GM19023 (cell line): ENCODE measurements at regions not wholly inside any gene's neighbourhood (a gene's known extent, or its start where the extent isn't known, plus 50 kb on each side); places are given as distances from the start of the nearest gene placed in this dataset.
"Not testable (repeated sequence)": the region's sequence is repeated elsewhere in the genome, so short reads cannot be mapped to it uniquely, and the experiment has no call there.

Source experiments
- ATAC-seq: cut with Tn5 transposase; IDR thresholded peaks from one replicate; pipeline ENCODE4 v1.9.1; 2021; ENCODE audit warnings: mild to moderate bottlenecking, moderate library complexity; ENCODE audit not compliant: unreplicated experiment

DNA sequence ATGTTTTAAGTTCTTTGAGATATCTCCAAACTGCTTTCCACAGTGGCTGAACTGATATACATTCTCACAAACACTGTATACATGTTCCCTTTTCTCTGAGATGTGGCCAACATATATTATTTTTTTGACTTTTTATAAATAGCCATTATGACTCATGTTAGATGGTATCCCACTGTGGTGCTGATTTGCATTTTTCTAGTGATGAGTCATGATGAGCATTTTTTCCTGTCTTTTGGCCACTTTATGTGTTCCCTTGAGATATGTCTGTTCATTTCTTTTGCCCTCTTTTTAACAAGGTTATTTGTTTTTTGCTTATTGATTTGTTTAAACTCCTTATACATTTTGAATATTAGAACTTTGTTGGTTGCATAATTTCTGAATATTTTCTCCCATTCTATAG lies 1055.1 kb downstream of the NXPH1 start:
- no peak for ATAC-seq

DNA sequence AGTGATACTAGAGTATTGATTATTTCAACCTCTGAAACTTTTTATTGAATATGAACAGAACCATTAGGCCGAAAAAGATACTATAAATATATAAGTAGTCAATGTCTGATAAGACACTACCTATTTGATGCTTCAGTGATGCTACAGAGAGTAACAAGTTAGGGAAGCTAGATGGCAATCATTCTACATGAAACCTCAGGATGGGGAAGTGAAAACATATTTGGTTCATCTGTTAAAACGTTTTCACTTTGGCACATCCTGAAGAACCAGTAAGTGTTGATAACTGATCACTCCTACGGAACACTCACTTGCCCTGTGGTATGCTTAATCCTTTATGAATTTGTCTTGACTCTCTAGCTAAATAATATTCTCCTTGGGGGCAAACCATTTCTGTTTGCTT lies 1064.9 kb downstream of the NXPH1 start:
- ATAC-seq, result no peak

DNA sequence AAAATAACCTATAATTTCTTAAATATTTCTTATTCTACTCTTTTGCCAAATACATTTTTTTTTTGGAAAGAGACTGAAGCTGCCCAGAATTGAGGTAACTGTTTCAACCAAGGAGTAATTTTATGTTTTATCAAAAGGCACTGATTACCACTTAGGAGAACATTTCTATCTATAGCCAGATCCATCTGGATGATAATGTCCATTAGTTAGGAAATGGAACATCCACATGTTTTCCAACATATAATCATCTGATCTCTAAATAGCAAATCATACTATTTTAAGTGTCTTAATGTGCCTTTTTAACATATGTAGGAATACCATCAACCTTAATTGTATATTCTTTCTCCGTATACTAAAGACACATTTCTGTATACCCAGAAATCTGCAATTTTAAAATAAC lies 1068.9 kb downstream of the NXPH1 start:
- ATAC-seq, result no peak

DNA sequence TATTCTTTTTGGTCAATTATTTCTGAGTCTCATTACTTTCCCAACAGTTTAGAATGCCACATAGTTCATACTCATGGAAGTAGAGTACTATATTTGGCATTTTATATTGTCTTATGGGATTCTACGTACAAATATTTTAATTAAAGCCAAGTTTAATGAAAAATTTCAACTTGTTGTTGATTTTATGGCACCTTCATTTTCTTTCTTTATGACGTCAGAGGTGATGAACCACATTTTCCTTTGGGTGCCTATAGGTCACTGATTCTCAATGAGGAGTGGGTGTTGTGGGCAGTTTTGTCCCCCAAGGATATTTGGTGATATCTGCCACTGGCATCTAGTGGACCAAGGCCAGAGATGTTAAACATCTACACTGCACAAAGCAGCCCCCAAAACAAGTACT lies 1071.3 kb downstream of the NXPH1 start:
- ATAC-seq, result no peak

DNA sequence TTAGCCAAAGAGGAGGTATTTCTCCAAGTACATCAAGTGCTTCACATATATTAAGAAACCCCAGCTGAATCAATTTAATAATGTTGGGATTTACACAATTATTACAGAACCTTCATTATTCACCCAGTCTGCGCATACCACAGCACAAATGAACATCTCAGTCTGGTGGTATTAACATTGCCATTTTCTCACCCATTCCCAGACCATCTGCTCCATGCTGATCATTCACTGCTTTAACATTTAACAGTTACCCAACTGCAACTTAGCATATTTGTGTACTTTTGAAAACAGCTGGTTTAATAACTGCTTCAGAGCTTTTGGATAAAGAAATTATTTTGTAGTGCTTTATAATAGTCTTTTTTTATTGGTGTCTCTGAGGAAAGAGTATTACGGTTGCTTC lies 1072.1 kb downstream of the NXPH1 start:
- no peak for ATAC-seq

DNA sequence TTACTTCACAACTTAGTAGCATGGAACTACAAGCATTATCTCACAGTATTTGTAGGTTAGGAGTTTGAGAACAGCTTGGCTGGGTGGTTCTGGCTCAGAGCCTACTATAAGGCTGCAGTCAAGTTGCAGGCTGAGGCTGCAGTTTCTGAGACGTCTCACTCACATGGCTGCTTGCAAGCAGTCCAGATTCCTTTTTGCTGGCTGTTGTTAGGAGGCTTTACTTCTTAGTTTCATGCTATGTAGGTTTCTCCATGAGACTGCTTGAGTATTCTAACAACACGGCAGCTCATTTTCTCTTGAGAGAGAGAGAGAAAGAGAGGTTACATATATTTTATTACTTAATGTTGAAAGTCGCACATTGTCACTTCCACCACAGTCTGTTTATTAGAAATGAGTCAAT lies 1073.9 kb downstream of the NXPH1 start:
- ATAC-seq, result no peak

DNA sequence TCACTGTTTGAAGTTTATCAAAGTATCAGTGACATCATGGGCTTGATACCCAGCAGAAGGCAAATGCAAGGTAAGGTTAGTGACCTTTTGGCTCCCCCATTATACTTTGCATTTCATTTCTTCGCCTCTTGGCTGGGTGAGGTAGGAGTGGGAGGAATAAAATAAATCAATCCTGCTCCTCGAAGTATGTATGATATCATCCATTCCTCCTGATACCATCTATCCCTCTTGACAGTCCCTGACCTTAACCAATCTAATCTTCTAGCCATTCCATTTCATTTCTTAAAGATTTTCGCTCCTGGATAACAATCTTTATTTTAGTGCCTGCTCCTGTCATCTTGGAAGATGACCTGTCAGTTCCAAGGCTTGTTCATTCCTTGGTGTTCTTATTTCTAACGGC lies 1083.3 kb downstream of the NXPH1 start:
- ATAC-seq, result no peak

DNA sequence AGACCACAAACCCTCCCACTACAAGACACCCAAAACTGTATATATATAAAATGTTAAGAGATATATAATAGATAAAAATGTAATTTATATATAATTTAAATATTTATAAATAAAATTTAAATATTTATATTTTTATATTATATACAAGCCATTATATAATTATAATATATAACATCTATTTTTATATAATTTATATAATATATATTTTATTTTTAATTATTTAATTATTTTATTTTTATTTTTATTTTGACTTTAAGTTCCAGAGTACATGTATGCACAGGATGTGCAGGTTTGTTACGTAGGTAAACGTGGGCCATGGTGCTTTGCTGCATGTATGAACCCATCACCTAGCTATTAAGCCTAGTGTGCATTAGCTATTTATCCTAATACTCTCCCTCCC lies 1090.2 kb downstream of the NXPH1 start:
- no peak for ATAC-seq

DNA sequence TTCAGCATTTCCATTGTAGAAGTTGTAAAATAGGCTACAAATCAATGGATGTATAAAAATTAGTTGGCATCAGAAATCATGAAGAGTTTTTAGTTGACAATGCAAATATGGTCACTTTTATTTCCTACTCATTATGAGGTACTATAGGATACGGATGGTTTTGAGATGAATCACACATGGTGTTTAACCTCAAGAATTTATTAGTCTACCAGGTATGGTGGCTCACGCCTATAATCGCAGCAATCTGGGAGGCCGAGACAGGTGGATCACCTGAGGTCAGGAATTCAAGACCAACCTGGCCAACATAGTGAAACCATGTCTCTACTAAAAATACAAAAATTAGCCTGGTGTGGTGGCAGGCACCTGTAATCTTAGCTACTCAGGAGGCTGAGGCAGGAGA lies 1119.0 kb downstream of the NXPH1 start:
- ATAC-seq, result not testable (repeated sequence)

DNA sequence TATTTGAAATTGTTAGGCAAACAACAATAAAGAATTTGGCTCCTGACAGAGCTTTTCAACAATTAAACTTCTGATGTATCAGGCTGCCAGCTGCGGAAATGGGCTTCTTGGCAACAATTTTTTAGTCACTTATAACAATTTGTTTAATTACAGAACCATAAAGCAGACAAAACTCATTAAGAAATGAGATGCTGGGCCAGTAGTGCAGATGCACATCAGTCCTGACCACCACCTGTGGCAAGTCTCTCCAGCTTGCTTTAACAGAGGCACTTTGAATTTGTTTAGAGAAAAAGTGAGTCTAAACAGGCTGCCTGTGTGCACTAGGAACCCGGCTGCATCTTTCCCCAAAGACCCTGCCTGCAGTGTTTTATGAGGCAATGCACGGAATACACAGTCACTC lies 1124.4 kb downstream of the NXPH1 start:
- no peak for ATAC-seq

DNA sequence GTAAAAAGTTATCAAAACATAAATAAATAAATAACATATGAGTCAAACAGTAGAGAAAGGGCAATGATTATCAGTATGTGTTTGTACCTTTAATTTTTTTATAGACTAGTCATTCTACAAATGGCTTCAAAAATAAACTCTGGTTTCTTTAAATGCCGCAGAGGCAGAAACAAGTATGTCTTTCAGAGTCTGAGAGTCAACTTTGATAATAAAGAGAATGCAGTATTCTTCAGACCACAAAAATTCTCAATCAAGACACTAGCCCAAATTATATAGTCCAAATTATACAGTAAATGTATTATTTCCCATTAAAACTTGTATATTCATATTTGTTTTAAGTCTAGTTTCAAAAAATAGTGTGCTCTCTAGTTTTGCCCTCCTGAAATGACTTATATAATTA lies 1142.3 kb downstream of the NXPH1 start:
- ATAC-seq, result no peak

DNA sequence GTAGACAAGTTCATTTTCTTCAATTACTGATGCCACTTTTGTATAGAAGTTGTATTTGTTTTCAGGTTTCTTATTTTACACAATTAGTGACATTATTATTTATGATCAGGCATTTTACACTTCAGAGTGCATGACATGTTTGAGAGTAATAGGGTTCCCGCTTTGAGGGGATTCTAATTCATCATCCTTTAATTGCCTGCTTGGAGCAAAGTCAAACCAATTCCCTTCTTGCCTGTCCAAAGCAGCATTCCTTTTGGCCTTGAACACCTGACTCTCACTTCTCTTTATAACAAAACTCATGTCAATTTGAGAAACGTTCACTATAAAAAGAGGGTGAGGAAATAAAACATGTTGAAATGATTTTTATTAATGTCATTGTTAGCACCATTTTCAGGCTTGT lies 1149.4 kb downstream of the NXPH1 start:
- no peak for ATAC-seq

DNA sequence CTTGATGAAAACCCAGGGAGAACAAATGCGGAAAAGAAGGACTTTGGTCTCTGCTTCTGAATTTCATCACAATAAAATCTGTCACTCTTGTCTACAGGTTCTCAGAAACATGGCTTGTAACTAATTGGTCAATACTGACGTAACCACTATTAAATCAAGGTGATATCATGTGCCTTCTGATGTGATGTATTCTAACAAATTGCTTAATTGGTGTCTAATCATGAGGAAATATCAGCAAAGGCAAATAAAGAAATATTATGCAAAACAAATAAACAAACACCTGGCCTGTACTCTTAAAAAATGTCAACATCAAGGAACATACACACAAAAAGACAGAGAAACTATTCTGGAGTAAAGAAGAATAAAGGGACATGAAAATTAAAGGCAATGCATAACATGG lies 1165.0 kb downstream of the NXPH1 start:
- ATAC-seq, result no peak

DNA sequence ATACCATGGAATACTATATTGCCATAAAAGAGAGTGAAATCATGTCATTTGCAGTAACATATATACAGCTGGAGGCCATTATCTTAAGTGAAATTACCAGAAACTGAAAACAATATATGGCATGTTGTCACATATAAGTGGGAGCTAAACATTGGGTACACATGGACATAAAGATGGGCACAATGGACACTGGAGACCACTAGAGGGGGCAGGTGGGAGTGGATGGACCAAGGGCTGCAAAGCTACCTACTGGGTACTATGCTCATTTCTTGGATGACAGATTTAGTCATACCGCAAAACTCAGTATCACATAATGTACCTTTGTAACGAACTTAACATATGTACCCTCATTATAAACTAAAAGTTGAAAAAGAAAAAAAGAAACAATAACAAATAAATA lies 1167.6 kb downstream of the NXPH1 start:
- no peak for ATAC-seq

DNA sequence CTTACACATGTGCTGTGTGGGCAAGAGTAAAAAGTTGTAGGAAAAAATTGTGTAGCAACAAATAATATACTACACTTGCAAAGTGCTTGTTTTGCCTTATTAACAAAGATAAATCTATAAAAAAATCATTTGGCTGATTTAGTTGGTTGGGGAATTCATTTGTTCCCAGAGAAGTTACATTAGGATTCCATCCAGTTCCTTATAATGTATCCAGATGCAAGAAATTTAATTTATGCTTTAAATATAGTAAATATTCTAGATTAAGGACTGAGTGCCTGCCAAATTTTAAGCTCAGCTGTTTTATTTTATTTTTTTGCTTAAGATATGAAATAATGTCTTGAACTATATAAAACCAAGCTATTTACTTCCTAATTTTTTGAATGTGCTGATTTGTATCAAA lies 1169.9 kb downstream of the NXPH1 start:
- no peak for ATAC-seq

DNA sequence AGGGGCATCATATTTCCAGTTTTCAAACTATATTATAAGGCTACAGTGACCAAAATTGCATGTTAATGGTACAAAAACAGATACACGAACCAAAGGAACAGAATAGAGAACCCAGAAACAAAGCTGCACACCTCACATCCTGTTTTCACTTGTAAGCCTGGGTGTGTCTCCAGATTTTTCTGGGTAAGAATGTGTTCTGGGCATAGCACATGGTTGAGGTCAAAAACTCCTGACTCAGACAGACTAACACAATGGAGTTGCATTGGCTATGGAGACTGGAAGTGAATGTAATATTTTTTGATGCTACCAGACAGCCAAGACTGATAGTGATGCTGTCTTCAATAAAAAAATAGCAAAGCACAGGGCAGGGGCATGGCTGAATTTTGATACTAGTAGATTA lies 1175.2 kb downstream of the NXPH1 start:
- no peak for ATAC-seq

DNA sequence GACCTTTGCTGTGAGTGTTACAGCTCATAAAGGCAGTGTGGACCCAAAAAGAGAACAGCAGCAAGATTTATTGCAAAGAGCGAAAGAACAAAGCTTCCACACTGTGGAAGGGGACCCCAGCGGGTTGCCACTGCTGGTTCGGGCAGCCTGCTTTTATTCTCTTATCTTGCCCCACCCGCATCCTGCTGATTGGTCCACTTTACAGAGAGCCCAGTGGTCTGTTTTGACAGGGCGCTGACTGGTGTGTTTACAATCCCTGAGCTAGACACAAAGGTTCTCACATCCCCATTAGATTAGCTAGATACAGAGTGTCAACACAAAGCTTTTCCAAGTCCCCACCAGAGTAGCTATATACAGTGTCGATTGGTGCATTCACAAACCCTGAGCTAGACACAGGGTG lies 1187.5 kb downstream of the NXPH1 start:
- ATAC-seq, result not testable (repeated sequence)

DNA sequence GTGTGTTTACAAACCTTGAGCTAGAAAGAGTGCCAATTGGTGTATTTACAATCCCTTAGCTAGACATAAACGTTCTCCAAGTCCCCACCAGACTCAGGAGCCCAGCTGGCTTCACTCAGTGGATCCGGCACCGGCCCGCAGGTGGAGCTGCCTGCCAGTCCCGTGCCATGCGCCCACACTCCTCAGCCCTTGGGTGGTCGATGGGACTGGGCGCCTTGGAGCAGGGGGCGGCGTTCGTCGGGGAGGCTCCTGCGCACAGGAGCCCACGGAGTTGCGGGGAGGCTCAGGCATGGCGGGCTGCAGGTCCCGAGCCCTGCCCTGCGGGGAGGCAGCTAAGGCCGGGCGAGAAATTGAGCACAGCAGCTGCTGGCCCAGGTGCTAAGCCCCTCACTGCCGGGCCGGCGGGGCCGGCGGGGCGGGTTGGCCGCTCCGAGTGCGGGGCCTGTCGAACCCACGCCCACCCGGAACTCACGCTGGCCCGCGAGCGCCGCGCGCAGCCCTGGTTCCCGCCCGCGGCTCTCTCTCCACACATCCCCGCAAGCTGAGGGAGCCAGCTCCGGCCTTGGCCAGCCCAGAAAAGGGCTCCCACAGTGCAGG lies 1188.0 kb downstream of the NXPH1 start:
- ATAC-seq, result not testable (repeated sequence)

DNA sequence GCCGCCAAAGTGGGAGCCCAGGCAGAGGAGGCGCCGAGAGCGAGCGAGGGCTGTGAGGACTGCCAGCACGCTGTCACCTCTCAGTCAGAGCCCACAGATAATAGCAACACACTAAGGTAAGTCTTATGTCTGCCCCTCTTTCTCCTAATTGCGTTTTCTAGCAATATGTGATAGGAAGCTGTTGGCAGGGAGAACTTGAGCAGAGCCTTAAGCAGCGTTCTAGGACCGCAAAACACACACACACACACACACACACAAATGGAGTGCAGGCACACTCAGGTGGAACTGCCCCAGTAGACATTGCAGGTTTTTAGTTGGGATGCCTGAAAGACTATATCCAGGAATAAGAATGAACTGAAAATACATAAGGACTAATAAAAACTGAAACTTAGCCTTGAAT lies 1188.5 kb downstream of the NXPH1 start:
- ATAC-seq, result no peak

DNA sequence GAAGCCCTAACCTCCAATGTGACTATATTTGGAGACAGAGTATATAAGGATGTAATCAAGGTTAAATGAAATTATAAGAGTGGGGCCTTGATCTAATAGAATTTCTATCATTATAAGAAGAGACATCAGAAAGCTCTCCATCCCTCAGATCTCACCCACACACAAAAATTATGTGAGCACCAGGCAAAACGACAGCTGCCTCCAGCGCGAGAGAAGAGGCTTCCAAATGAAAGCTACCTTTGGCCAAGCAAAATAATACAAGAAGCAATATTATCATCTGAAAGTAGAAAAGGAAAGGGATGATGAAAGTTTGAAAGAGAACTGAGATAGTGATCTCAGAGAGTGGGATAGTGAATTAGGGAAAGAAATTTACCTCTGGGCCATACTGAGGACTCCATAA lies 1192.5 kb downstream of the NXPH1 start:
- ATAC-seq, result no peak

DNA sequence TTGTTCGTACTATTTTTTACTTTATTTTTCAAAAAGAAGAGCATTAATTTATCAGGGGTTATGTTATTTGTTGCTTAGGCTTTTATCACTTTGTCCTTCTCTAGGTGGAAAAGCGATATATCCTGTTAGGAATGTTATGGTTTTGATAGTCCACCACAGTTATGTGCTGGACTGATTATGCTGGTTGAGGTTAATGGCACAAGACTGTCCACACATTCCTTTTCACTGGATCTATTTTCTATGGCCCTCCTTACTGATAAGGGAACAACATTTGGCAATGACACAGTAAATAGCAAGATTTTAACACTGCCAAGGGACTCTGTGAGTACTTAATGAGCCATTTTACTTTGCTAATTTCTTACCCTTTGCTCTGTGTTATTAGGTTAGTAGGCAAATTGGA lies 1212.3 kb downstream of the NXPH1 start:
- ATAC-seq, result no peak

DNA sequence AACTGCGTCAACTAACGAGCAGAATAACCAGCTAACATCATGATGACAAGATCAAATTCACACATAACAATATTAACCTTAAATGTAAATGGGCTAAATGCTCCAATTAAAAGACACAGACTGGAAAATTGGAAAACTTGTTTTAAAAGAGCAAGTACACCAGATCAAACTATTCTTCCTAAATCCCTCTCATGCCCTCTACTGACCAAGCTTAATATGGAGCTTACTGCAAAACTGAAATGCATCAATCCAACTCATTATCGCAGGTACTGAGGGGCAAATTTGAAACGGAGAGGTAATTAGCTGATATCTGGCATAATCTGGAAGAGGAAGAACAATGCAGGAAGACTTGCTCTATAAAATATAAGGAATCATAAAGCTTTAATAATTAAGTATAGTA lies 1223.8 kb downstream of the NXPH1 start:
- no peak for ATAC-seq

DNA sequence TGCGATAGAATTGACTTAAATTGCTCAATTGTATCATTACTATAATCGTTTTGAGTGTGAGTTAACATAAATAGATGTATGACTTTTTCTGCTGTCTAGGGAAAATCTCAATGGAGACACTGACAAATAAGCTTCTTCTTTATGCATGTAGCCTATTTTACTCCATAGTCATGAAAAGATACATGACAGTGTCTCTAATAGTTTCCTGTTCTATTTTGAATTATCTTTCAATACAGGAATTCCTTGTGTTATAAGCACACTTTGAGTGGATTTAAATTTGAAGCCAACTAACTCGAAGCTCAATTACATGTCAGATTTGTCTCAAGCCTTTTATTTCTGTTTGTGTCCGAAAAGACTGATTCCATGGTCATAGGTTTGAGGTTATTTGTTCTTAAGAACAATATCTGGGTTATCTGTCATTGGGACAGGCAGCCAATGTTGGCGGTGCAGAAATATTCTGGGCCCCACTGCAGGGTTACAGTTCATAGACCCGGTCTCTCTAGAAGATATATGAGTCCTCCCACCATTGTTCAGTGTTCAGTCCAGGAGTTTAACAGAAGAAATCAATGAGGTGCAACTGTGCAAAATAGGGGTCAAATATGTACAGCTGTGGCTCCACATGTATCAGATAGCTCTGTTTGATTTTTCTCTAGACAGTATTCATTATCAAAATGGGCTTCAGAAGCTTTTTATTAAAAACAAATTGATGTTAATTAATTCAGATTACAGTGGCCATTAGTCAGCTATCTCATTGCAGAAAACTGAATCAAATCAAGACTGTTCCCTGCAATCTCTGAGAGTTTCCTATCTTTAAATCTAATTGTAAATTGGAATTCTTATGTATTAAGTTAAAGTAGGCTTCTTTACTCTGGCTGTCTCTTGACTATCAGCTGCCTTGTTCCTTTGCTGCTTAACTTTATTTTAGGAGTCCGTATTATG lies 1238.8 kb downstream of the NXPH1 start:
- ATAC-seq, result no peak
